ENCODE measurements at regions not wholly inside any gene's neighbourhood (a gene's known extent, or its start where the extent isn't known, plus 50 kb on each side); places are given as distances from the start of the nearest gene placed in this dataset.

DNA sequence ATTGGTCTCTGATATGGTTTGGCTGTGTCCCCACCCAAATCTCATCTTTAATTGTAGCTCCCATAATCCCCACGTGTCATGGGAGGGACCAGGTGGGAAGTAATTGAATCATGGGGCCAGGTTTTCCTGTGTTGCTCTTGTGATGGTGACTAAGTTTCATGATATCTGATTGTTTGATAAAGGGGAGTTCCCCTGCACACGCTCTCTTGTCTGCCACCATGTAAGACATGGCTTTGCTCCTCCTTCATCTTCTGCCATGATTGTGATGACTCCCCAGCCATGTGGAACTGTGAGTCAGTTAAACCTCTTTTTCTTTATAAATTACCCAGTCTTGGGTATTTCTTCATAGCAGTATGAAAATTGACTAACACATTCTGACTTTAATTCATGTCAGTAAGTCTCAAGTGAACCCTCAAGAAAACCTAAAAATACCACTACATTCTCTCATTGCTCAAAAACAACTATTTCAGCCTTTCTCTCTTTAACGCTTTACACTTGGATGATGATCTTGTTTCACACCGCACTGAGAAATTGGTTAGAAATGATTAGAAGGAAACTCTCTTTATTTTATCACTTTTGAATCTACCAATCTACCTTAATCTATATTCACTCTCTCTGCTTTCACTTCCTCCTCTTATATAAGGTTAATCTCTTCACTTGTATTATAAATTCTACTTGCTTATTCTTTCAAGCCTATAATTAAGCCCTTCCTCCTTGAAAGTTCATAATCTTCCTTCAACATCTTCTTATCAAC lies 110.1 kb downstream of the GALR1 start:
- no peaks in the 10 kb centered on the region for H3K36me3 Mint-ChIP-seq (ENCODE audit: low read depth)
- no peaks in the 10 kb centered on the region for H3K27me3 Mint-ChIP-seq (ENCODE audit: low read depth)
- intact Hi-C loops (cut with micrococcal nuclease) = no loop called here
- H3K9me3 Mint-ChIP-seq = peaks cover 26% of the 10 kb centered on the region
- no peaks in the 10 kb centered on the region for H3K4me1 Mint-ChIP-seq (ENCODE audit: low read depth)
- no peak overlapping the region for H3K4me3 Mint-ChIP-seq (ENCODE audit: low read depth)
- no peak for DNase-seq (ENCODE audit: low spot score)
- H3K27ac Mint-ChIP-seq = no peak overlapping the region

DNA sequence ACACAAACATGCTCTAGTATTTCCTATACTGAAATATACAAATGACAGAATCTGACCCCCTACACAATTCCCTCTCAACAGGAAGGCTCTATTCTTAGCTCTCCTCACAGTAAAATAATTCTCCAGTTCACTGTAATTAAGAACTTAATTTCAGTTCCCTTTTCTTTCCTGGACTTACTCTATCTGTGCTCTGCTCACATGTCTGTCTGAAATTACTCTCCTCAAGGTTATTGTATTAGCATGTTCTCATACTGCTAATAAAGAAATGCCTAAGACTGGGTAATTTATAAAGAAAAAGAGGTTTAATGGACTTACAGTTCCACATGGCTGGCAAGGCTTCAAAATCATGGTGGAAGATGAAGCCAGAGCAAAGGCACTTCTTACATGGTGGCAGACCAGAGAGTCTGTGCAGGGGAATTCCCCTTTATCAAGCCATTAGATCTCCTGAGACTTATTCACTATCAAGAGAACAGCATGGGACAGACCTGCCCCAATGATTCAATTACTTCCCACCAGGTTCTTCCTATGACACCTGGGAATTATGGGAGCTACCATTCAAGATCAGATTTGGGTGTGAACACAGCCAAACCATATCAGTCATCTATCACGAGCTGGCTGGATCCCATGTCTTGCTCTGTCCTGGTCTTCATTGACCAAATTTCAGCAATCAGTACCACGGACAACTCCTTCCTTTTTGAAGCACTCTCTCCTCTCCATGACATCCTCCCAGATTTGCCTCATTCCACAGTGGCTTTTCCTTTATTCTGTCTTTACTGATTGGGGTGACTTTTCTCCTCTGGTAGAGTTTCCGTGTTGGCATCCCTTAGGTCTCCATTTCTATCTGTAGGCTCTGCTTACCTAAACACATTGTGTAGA lies 110.9 kb downstream of the GALR1 start:
- Mint-ChIP-seq H3K36me3 (ENCODE audit: low read depth) (no peaks in the 10 kb centered on the region), H3K9me3 (peaks cover 26% of the 10 kb centered on the region), H3K4me3 (ENCODE audit: low read depth) (no peak overlapping the region), H3K27ac (no peak overlapping the region), H3K27me3 (ENCODE audit: low read depth) (no peaks in the 10 kb centered on the region), H3K4me1 (ENCODE audit: low read depth) (no peaks in the 10 kb centered on the region)
- intact Hi-C loops (cut with micrococcal nuclease) = no loop called here
- no peak for DNase-seq (ENCODE audit: low spot score)

DNA sequence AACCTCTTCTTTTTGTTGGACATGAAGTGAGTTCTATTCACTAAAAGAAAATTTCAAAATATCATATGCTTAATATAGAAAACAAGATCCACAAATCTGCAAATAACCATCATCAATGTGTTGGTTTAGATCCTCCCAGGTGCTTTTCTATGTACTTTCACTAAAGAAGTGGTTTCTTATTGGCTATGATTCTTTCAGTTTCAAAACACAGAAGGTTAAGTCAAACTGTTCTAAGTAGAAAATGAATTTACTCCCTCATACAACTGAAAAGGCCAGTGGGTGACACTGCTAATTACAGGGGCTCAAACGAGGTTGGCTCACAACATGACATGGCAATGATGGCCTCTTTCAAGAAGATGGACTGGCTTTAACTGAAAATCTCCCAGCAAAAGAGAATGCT lies 111.7 kb downstream of the GALR1 start:
- Mint-ChIP-seq H3K36me3 (ENCODE audit: low read depth) (no peaks in the 10 kb centered on the region), H3K4me1 (ENCODE audit: low read depth) (no peaks in the 10 kb centered on the region), H3K9me3 (peaks cover 26% of the 10 kb centered on the region), H3K27ac (no peak overlapping the region), H3K27me3 (ENCODE audit: low read depth) (no peaks in the 10 kb centered on the region), H3K4me3 (ENCODE audit: low read depth) (no peak overlapping the region)
- no peak for DNase-seq (ENCODE audit: low spot score)
- intact Hi-C loops (cut with micrococcal nuclease) = no loop called here

DNA sequence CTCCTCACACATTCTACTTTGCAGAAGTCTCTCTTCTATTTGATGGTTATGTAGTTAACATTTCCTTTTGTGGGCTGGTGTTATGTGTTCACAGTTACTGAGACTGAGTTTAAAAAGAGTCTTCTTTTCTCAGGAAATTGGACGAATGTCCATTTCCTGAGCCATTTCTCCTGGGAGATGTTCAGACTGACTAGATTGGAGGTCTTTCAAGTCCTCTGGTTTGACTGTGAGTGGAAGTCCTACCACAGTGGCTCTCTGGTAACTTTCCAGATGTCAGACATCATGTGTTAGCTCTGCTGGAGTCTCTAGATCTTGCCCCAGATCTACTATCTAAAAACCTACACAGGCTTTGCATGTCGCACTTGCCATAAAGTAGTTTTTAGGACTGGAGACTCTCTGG lies 116.0 kb downstream of the GALR1 start:
- no peak overlapping the region for H3K4me3 Mint-ChIP-seq (ENCODE audit: low read depth)
- no peaks in the 10 kb centered on the region for H3K27me3 Mint-ChIP-seq (ENCODE audit: low read depth)
- no peak for DNase-seq (ENCODE audit: low spot score)
- intact Hi-C loops (cut with micrococcal nuclease) = no loop called here
- H3K9me3 Mint-ChIP-seq = peaks cover 21% of the 10 kb centered on the region
- no peaks in the 10 kb centered on the region for H3K4me1 Mint-ChIP-seq (ENCODE audit: low read depth)
- no peak overlapping the region for H3K27ac Mint-ChIP-seq
- H3K36me3 Mint-ChIP-seq (ENCODE audit: low read depth) = no peaks in the 10 kb centered on the region

DNA sequence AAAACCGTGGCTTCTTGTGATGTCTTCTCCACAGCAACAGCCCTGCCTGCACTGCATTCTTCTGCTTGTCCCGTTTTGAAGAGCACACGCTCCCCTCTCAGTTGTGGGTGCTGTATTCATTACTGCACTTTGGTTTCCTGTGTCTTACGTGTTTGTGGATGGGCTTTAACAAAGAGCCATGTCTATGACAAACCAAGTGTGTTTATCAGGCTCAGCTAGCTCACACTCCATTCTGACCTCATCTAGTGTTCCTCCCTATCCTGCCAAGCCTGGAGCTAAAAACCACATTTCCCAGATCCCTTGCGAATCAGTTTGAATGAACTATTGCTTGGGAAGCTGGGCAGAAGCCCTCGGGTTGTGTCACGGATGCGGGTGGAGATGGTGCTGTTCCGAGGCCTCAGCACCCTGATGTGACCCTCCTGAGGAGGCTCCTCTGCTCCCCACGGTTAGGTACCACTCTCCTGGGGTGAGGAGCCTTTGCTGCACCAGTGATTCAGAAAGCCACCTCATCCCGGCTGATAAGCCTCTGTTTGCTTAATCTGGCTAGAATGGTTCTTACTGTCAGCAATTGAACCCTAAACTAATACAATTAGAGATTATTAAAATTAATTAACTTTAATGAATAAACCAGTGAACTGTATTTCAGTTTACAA lies 116.5 kb downstream of the GALR1 start:
- H3K36me3 Mint-ChIP-seq (ENCODE audit: low read depth) = no peaks in the 10 kb centered on the region

DNA sequence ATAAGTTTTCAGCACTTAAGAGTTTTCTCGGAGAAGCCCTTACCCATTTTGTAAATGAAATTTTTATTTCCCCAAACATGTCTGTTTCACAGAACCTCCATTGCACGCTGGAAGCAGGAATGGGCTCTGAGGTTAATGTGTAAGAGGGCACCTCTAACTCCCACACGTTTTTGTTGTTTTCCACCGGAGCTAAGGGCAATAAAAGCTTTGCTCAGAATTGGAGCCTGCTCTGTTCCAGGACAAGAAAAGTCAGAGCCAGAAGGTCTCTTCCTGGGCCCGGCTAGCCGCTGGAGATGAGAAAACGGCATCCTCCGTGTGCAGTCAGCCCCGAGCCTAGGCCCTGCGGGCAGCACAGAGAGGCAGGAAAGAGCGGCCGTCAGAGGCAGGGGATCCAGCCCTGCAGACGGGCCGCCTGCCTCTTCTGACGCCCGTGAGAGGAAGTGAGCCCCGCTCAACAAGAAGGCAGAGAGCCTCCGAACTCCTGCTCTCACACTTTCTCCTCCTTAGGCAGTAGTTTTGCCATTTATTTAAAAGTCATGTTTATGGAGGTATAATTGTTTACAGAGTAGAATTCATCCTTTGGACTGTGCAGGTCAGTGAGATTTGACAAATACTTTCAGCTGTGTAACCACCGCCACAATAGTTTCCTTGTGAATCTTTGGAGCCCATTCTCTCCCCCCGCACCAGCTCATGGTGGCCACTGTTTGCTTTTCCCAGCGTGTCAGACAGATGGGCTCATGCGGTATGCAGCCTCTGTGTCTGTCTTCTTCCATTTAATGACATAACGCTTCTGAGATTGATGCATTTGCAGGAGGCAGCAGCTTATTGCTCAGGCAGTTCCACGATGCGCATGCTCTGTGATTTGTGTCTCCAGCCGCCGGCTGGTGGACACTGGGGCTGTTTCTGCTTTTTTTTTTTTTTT lies 117.3 kb downstream of the GALR1 start:
- no peaks in the 10 kb centered on the region for H3K27me3 Mint-ChIP-seq (ENCODE audit: low read depth)
- no peaks in the 10 kb centered on the region for H3K4me1 Mint-ChIP-seq (ENCODE audit: low read depth)
- H3K27ac Mint-ChIP-seq = no peak overlapping the region
- H3K36me3 Mint-ChIP-seq (ENCODE audit: low read depth) = no peaks in the 10 kb centered on the region
- DNase-seq (ENCODE audit: low spot score) = no peak
- H3K4me3 Mint-ChIP-seq (ENCODE audit: low read depth) = no peak overlapping the region
- intact Hi-C loops (cut with micrococcal nuclease) = no loop called here
- peaks cover 16% of the 10 kb centered on the region for H3K9me3 Mint-ChIP-seq

More for the DNA sequence above, 116.5 kb downstream of the GALR1 start:
- DNase-seq (ENCODE audit: low spot score) = no peak
- intact Hi-C loops (cut with micrococcal nuclease) = no loop called here
- H3K4me1 Mint-ChIP-seq (ENCODE audit: low read depth) = no peaks in the 10 kb centered on the region
- H3K27me3 Mint-ChIP-seq (ENCODE audit: low read depth) = no peaks in the 10 kb centered on the region
- H3K4me3 Mint-ChIP-seq (ENCODE audit: low read depth) = no peak overlapping the region
- H3K27ac Mint-ChIP-seq = no peak overlapping the region
- peaks cover 16% of the 10 kb centered on the region for H3K9me3 Mint-ChIP-seq

DNA sequence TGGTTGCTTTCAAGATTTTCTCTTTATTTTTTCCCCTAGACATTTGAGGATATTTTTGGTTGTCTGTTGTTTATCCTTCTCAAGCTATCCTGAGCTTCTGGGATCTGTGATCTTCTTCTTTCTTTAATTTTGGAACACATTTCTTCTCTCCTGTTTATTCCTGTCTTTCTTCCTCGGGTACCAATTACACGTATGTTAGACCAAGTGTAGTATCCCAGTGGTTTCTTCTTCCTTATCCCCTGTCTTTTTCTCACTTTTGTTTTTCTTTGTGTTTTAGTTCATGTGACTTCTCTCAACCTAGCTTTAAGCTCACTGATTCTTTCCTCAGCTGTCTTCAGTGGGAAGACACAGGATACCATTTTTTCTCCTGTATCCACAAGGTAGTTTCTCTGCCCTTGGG lies 120.0 kb downstream of the GALR1 start:
- intact Hi-C loops (cut with micrococcal nuclease) = no loop called here
- no peaks in the 10 kb centered on the region for H3K4me1 Mint-ChIP-seq (ENCODE audit: low read depth)

DNA sequence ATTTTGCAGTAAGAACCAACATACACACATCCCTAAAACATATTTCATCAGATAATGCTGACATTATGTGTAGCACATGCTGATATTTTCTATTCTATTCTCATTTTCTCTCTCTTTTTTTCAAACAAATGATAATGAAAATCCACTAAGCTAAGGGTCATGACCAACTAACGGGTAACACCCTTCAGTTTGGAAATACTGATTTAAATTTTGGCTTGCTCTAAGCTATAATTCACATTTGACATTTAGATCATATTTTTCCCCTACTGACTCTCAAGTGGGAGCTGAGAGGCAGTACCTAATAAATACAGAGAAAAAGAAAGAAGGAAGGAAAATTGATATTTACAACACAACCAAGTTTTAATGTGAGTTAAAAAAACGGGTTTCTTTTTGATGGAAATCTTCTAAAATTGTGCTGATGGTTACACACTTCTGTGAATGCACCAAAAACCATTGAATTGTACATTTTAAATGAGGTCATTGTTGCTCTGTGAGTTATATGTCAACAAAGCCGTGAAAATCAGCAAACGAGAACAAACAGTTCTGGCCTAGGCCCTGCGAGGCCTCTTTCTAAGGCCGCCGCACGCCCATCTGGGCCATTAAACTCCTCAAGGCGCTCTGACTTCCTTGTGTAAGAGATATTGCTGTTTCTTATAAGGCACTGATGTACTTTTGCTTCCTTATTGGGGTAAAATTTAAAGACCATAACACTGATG lies 124.2 kb downstream of the GALR1 start:
- Mint-ChIP-seq H3K9me3 (peaks cover 9% of the 10 kb centered on the region), H3K36me3 (ENCODE audit: low read depth) (no peaks in the 10 kb centered on the region), H3K27me3 (ENCODE audit: low read depth) (no peaks in the 10 kb centered on the region), H3K27ac (no peak overlapping the region), H3K4me1 (ENCODE audit: low read depth) (no peaks in the 10 kb centered on the region), H3K4me3 (ENCODE audit: low read depth) (no peak overlapping the region)
- intact Hi-C loops (cut with micrococcal nuclease) = no loop called here
- DNase-seq (ENCODE audit: low spot score) = no peak

More for the DNA sequence above, 120.0 kb downstream of the GALR1 start:
- Mint-ChIP-seq H3K9me3 (peaks cover 9% of the 10 kb centered on the region), H3K27me3 (ENCODE audit: low read depth) (no peaks in the 10 kb centered on the region), H3K4me3 (ENCODE audit: low read depth) (no peak overlapping the region), H3K27ac (no peak overlapping the region), H3K36me3 (ENCODE audit: low read depth) (no peaks in the 10 kb centered on the region)
- no peak for DNase-seq (ENCODE audit: low spot score)

DNA sequence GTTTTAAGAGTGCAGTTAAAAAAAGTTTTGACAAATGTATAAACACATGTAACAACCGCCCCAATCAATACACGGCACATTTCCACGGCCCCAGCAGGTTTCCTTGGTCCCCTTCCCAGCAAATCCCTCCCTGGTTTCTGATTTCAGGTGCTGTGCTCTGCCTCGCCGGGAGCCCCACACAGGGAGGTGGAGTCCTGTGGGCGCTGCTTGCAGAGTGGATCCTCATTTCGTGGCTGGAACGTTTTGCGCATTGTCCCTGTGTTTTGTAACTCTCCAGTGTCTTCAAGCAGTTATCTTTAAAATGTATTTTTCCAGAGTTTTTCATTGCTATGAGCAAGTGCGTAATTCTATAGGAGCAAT lies 124.8 kb downstream of the GALR1 start:
- H3K27ac Mint-ChIP-seq = no peak overlapping the region
- peaks cover 5% of the 10 kb centered on the region for H3K9me3 Mint-ChIP-seq
- H3K27me3 Mint-ChIP-seq (ENCODE audit: low read depth) = no peaks in the 10 kb centered on the region
- no peak for DNase-seq (ENCODE audit: low spot score)
- H3K4me1 Mint-ChIP-seq (ENCODE audit: low read depth) = no peaks in the 10 kb centered on the region
- H3K36me3 Mint-ChIP-seq (ENCODE audit: low read depth) = no peaks in the 10 kb centered on the region
- intact Hi-C loops (cut with micrococcal nuclease) = no loop called here
- H3K4me3 Mint-ChIP-seq (ENCODE audit: low read depth) = no peak overlapping the region

DNA sequence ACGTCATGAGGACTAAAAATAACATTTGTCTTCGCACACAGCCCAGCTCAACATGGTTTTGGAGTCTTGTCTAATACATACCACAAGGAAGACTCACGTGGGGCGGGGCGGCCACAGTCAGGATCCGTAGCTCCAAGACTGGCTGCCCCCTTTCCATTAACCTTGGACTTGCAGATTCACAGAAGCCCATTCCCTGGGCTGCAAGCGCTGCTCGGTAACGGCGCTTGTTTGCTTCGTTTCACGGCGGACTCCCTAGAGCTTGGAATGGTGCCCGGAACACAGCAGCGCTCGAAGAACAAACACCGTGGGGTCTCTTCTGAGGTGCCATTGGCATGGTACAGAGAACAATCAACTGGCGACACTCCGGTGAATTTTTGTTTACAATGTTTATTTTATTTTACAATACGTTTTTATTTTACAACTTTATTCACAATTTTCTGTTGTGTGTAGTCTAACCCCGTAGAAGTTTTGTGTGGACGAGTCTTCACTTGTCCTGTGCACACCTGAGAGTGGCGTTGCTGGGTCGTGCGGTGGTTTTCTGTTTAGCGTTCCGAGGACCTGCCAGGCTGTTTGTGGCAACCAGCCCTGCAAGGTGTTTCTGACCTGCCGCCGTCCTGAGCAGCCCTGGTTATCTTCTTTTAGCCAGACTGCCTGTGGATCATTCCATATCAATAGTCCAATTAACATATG lies 126.5 kb downstream of the GALR1 start:
- intact Hi-C loops (cut with micrococcal nuclease) = no loop called here
- Mint-ChIP-seq H3K36me3 (ENCODE audit: low read depth) (no peaks in the 10 kb centered on the region), H3K4me1 (ENCODE audit: low read depth) (no peaks in the 10 kb centered on the region), H3K9me3 (no peaks in the 10 kb centered on the region), H3K27ac (no peak overlapping the region), H3K4me3 (ENCODE audit: low read depth) (no peak overlapping the region), H3K27me3 (ENCODE audit: low read depth) (no peaks in the 10 kb centered on the region)
- no peak for DNase-seq (ENCODE audit: low spot score)

DNA sequence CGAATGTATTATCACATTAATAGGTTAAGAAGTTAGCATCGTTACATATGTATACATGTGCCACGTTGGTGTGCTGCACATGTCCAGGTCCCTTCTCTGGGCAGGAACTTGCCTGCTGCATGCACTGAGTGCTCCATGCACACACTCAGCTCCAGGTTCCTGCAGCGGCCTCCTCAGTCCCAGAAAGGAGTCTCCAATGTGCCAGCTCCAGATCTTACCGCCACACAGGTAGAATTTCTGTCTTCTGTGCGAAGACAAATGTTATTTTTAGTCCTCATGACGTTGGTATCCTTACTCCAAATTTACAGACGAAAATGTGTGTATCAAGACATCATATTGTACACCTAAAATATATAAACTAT lies 127.1 kb downstream of the GALR1 start:
- no peak overlapping the region for H3K4me3 Mint-ChIP-seq (ENCODE audit: low read depth)
- intact Hi-C loops (cut with micrococcal nuclease) = no loop called here
- H3K27ac Mint-ChIP-seq = no peak overlapping the region
- no peaks in the 10 kb centered on the region for H3K9me3 Mint-ChIP-seq
- no peaks in the 10 kb centered on the region for H3K4me1 Mint-ChIP-seq (ENCODE audit: low read depth)
- DNase-seq (ENCODE audit: low spot score) = no peak
- H3K27me3 Mint-ChIP-seq (ENCODE audit: low read depth) = no peaks in the 10 kb centered on the region
- H3K36me3 Mint-ChIP-seq (ENCODE audit: low read depth) = no peaks in the 10 kb centered on the region

Measured in activated T-helper 2 cell treated with anti-CD3 and anti-CD28 coated beads, Interferon-gamma antibody, Interleukin-2, Interleukin-4, amounts not matched to agents 10 μg/mL and 5 μg/mL and 100 μg/mL, durations not matched to agents 14 hours and 24 hours and 36 hours (primary cell).